DMS114 treated with DMSO at 0.1 percent for 48 hours (cell line): ENCODE measurements at regions not wholly inside any gene's neighbourhood (a gene's known extent, or its start where the extent isn't known, plus 50 kb on each side); places are given as distances from the start of the nearest gene placed in this dataset.

ENCODE experiments used
- DNase-seq: peaks from one replicate; lab custom pipeline; 2025; ENCODE audit not compliant: unreplicated experiment; lab: John Stamatoyannopoulos, UW

DNA sequence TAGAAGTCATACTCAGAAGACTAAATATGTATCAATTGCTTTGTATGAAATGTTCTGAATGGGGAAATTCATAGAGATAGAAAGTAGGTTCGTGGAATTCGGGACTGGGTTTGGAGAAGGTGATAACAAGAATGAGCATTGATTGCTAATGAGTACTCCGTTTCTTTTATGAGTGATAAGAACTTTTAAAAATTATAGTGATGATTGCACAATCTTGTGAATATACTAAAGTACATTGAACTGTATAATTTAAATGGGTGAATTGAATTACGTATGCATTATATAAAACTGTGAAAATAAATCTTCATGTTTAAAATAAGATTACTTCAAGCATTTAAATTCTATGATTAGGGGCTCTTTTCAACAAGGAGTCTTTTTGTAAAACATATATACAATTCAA lies 425.6 kb upstream of the NCAM2 start:
- DNase-seq: no peak

- DNase-seq: no peak
These were observed 416.8 kb upstream of the NCAM2 start for GRCh38 chr21:20581361-20581760.

- no peak for DNase-seq
These were observed 406.9 kb upstream of the NCAM2 start for GRCh38 chr21:20591284-20591683.

GRCh38 chr21:20592463-20592862 lies 405.7 kb upstream of the NCAM2 start:
- DNase-seq: no peak

DNA sequence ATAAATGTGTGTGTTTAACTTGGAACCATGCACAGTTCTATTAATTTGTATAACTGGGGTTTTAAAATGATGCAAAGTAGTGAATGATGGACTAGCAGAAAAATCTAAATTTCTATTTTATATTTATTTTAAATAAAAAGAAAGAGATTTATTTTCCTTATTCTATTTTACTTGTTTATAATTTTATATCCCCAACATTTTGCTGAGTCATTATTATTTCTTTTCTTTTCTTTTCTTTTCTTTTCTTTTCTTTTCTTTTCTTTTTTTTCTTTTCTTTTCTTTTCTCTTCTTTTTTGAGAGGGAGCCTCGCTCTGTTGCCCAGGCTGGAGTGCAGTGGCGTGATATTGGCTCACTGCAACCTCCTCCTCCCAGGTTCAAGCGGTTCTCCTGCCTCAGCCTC lies 395.0 kb upstream of the NCAM2 start:
- DNase-seq: no peak

GRCh38 chr21:20611008-20611407 lies 387.2 kb upstream of the NCAM2 start:
- no peak for DNase-seq

- DNase-seq: no peak
These were observed 384.6 kb upstream of the NCAM2 start for GRCh38 chr21:20613654-20614053.

GRCh38 chr21:20617130-20617529 lies 381.1 kb upstream of the NCAM2 start:
- no peak for DNase-seq

DNA sequence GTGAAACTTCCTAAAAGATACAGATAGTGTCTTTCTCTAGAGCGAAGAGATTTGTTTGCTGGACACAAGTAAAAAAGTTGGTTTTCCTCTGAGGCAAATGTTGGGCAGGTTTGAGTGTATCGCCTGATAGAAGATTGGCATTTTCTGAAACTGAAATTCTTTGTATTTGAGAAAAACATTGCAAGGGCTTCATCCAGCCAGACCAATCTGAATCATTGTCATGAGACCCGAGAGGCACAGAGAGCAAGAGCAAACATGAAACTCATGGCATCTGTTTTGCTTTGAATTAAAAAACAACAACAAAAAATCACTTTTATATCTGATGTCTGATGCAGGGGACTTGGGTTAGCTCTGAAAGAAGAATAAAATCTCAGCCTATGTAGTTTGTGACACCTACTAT lies 379.3 kb upstream of the NCAM2 start:
- no peak for DNase-seq

GRCh38 chr21:20627594-20627993 lies 370.6 kb upstream of the NCAM2 start:
- DNase-seq: no peak

DNA sequence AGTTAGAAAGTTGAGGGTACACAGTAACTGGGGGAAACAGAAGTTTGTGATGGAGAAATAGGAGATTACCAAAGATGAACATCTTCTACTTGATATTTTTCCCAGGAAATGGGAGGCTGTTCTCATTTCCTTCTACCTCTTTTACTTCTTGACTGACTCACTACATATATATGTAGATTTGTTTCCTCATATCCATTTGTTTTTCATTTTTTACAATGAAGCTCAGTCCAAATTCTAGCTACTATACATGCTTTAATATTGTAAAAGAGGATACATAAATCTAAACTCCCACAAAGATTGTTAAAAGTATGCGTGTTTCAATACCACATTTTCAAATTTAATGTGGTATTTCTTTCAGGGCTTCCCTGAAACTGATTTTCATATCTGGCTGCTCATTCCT lies 366.6 kb upstream of the NCAM2 start:
- no peak for DNase-seq

- DNase-seq: no peak
These were observed 359.2 kb upstream of the NCAM2 start for GRCh38 chr21:20639026-20639425.

DNA sequence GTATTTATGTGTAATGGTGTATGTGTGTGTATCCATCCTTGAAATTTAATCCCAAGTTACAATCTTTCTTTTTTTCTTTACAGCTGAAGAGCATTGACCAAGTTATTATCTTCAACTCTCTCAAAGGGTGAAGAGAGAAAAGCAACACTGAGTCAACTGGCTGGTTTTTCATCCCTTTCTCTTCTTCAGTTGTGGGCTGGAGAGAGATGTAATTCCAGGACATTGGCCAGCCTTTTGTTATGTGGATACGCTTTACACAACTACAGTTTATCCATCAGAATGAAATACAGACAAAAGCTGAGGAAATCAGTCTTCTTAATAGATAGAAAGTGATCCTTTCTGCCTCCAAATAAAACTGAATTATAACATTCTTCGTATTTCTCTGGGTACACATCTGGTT lies 357.0 kb upstream of the NCAM2 start:
- DNase-seq: no peak

DNA sequence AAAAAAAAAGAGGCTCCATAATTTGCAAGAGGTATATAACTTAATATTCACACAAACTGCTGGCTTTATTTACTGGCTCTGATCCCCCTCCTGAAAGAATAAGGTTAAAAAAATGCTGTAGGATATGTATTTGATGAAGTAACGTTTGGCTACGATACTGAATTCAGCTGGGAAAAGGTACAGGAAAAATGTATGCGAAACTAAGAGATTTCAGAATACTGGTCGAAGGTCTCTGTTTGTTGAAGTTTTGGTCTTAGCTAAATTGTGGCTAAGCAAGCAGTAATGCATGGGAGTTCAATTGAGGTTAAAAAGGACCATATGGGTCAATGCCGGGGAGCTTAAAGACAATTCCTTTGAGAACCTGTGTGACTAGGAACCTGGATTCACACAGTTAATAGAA lies 355.5 kb upstream of the NCAM2 start:
- DNase-seq: no peak

DNA sequence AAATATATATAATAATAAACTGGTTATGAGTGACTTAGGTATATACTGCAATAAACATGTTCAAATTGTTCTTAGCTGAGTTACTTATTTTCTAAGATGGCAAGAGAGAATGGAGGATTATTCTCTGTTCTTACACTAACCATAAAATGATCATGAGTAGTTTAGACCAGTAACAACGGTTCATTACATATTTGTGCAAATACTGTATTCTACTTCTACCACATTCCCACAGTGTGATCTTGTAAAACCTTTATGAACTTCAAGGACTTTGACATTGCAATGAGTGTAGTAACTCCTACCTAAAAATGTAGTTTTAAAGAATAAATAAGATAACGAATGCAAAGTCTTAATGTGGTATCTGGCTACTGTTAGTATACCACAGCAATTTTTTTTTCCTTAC lies 353.7 kb upstream of the NCAM2 start:
- no peak for DNase-seq

DNA sequence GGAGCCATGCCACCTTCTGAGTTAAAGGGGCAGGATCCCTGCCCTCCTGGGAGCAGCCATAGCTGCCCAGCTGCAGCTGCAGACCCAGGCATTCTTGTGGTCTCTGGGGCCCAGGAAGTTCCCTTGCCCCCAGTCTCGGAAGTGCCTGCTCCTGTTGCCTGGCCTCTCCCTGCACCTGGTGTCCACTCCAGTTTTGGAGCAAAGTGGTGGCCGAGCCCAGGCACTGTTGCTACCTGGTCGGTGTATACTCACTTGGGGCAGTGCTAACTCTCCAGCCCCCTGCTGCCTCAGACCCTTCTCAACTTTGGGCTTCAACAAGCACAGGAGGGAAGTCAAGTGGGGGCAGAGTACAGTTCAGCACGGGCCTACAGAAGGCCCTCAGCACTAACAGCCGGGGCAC lies 352.9 kb upstream of the NCAM2 start:
- DNase-seq: no peak

- no peak for DNase-seq
These were observed 351.6 kb upstream of the NCAM2 start for GRCh38 chr21:20646431-20647165.

GRCh38 chr21:20647607-20648006 lies 350.6 kb upstream of the NCAM2 start:
- DNase-seq: no peak

DNA sequence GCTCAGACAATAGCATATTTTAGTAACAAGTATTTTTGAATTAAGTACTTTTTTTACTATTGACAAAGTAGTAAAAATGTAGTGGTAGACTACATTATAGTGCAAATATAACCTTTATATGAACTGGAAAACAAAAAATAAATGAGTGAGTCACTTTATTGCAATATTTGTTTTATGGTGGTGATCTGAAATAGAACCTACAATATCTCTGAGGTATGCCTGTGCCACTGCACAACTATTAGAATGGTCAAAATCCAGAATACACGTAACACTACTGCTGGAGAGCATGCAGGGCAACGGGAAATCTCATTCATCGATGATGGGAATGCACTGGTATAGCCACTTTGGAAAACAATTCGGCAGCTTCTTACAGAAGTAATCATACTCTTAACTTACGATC lies 349.0 kb upstream of the NCAM2 start:
- no peak for DNase-seq

DNA sequence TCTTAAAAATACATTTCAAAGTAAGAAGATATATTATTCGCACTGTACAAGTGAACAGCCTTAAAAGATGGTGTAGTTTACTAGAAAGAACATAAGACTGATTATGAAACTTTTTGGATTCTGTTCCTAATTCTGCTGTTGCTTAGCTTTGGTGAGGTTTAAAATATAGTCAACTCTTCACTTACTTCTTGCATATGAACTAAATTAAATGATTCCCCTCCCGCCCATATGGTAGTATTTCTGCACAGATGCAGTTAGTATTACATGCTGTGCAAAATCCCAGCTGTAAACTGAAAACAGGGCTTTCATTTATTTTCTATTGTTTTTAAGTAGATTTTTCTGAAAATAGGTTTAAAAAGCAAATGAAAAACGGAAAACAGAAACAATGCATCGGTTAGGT lies 345.4 kb upstream of the NCAM2 start:
- no peak for DNase-seq

GRCh38 chr21:20661246-20661645 lies 337.0 kb upstream of the NCAM2 start:
- no peak for DNase-seq

DNA sequence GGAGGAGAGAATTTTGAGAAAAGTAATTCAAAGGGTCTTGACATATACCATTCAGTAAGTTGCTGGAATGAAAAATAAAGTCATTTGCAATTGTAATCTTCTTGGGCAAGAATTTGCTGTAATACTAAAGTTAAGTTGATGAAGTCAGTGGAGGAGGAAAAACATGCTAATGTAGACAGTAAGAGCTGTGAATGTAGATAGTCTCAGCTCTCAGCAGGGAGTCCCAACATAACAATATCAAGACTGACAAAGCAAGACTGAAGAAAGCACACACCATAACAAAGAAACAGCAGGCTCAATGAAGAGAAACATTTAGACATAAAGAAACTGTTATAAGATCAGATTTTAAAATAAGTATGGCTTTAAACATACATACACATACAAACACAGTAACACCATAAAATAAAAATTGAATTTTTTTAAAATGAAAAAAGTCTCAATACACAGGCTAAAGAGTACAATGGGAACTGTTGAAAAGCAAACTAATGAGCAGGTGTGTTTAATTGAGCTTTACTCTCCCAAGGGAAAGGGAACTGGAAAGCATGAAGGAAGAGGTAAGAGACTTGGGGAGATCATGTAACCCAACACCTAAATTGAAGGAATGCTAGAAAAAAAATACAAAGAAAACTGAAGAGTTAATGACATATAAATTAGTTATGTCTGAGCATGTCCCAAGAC lies 336.3 kb upstream of the NCAM2 start:
- DNase-seq: no peak

GRCh38 chr21:20662514-20662913 lies 335.7 kb upstream of the NCAM2 start:
- DNase-seq: no peak
